GM12891 (cell line): ENCODE measurements at regions not wholly inside any gene's neighbourhood (a gene's known extent, or its start where the extent isn't known, plus 50 kb on each side); places are given as distances from the start of the nearest gene placed in this dataset.

Source experiments
- DNase-seq: peaks from one replicate; pipeline ENCODE4 v3.0.0; 2011; ENCODE audit warnings: low spot score; ENCODE audit not compliant: insufficient read length
- FAIRE-seq: peaks from 2 replicates; lab custom pipeline; 2011; peaks lifted over from hg19 to GRCh38; lab: Jason Lieb, UNC
- PAX5 ChIP-seq: IDR thresholded peaks from 2 replicates; pipeline ENCODE4 v1.6.1; 2011; ENCODE audit warnings: low read length, moderate library complexity, mild to moderate bottlenecking; ENCODE audit not compliant: insufficient read depth, severe bottlenecking
- POLR2A ChIP-seq: IDR thresholded peaks from 2 replicates; pipeline ENCODE4 v1.6.1; 2011; ENCODE audit warnings: low read depth, low read length, control low read depth
- POLR2AphosphoS5 ChIP-seq: IDR thresholded peaks from 2 replicates; pipeline ENCODE4 v1.6.1; 2011; ENCODE audit warnings: low read depth, low read length, control low read depth
- POU2F2 ChIP-seq: IDR thresholded peaks from 2 replicates; pipeline ENCODE4 v1.6.1; 2011; ENCODE audit warnings: low read depth, mild to moderate bottlenecking, control low read depth, low read length, moderate library complexity
- SPI1 ChIP-seq: IDR thresholded peaks from 2 replicates; pipeline ENCODE4 v1.6.1; 2011; ENCODE audit warnings: low read depth, low read length, control low read depth
- TAF1 ChIP-seq: IDR thresholded peaks from 2 replicates; pipeline ENCODE4 v1.6.1; 2011; ENCODE audit warnings: low read depth, low read length, control low read depth

GRCh38 chr1:5308249-5308648, 653.8 kb downstream of the AJAP1 start:
- DNase-seq: no peak
- FAIRE-seq: no peak
- no peak for TF ChIP-seq SPI1
- no peak for TF ChIP-seq POU2F2
- no peak for TF ChIP-seq TAF1
- no peak for TF ChIP-seq PAX5
- TF ChIP-seq POLR2AphosphoS5: no peak
- no peak for TF ChIP-seq POLR2A

- TF ChIP-seq POLR2AphosphoS5 (no peak), POLR2A (no peak), SPI1 (no peak)
- FAIRE-seq (no peak), DNase-seq (no peak)
Measured at GRCh38 chr1:5304702-5305101, 650.3 kb downstream of the AJAP1 start.

GRCh38 chr1:5298376-5298775, 644.0 kb downstream of the AJAP1 start:
- TF ChIP-seq PAX5 (no peak), POLR2A (no peak), SPI1 (no peak), TAF1 (no peak), POLR2AphosphoS5 (no peak), POU2F2 (no peak)
- FAIRE-seq: no peak
- DNase-seq: no peak

GRCh38 chr1:5297886-5298239, 643.5 kb downstream of the AJAP1 start:
- TF ChIP-seq POLR2A (no peak), TAF1 (no peak), POLR2AphosphoS5 (no peak), SPI1 (no peak), PAX5 (no peak), POU2F2 (no peak)
- FAIRE-seq (no peak), DNase-seq (no peak)

GRCh38 chr1:5297180-5297885, 642.9 kb downstream of the AJAP1 start:
- TF ChIP-seq POLR2AphosphoS5 (no peak), POLR2A (no peak)
- FAIRE-seq (no peak), DNase-seq (no peak)

GRCh38 chr1:5296557-5297179, 642.3 kb downstream of the AJAP1 start:
- no peak for FAIRE-seq
- no peak for DNase-seq
- TF ChIP-seq SPI1 (no peak), POLR2A (no peak)

- FAIRE-seq: no peak
- no peak for DNase-seq
- no peak for TF ChIP-seq SPI1
- no peak for TF ChIP-seq PAX5
- no peak for TF ChIP-seq POU2F2
- no peak for TF ChIP-seq POLR2AphosphoS5
- TF ChIP-seq TAF1: no peak
- TF ChIP-seq POLR2A: no peak
Measured at GRCh38 chr1:5296095-5296494, 641.7 kb downstream of the AJAP1 start.

GRCh38 chr1:5291889-5292288, 637.5 kb downstream of the AJAP1 start:
- no peak for DNase-seq
- no peak for FAIRE-seq
- no peak for TF ChIP-seq PAX5

GRCh38 chr1:5287178-5288150, 633.1 kb downstream of the AJAP1 start:
- FAIRE-seq (no peak), DNase-seq (no peak)
- TF ChIP-seq PAX5 (no peak), SPI1 (no peak), POLR2A (no peak), TAF1 (no peak), POLR2AphosphoS5 (no peak), POU2F2 (no peak)

GRCh38 chr1:5286244-5286643, 631.8 kb downstream of the AJAP1 start:
- FAIRE-seq: no peak
- DNase-seq: no peak
- TF ChIP-seq POU2F2 (no peak), PAX5 (no peak), POLR2AphosphoS5 (no peak), TAF1 (no peak), POLR2A (no peak), SPI1 (no peak)
